SK-N-SH (cell line): ENCODE measurements at regions not wholly inside any gene's neighbourhood (a gene's known extent, or its start where the extent isn't known, plus 50 kb on each side); places are given as distances from the start of the nearest gene placed in this dataset.

ENCODE experiments used
- CTCF ChIA-PET: fragments of 300-600, 350-600 bp; formaldehyde crosslinking; extraction: SDS; loops from one replicate; lab custom pipeline; 2021; lab: Yijun Ruan, JAX
- POLR2A ChIA-PET: fragments of 350-600 bp; sonication (Branson Sonifier 250); formaldehyde crosslinking; extraction: SDS; loops from one replicate; lab custom pipeline; 2020; ENCODE audit warnings: antibody characterized with exemption, inconsistent platforms; lab: Yijun Ruan, JAX
- DNase-seq: peaks from one replicate; pipeline ENCODE4 v3.0.0; 2012
- H2AFZ ChIP-seq: fragments of 200-600 bp; sonication (generic); 2 replicates; pipeline ENCODE4 v1.8.1; 2016; ENCODE audit warnings: antibody characterized with exemption, mild to moderate bottlenecking, low read depth
- H3F3A ChIP-seq: fragments of 200-600 bp; sonication (generic); replicated peaks from 2 replicates; pipeline ENCODE3; 2016; ENCODE audit warnings: antibody characterized with exemption, mild to moderate bottlenecking; ENCODE audit not compliant: insufficient read depth
- H3K27ac ChIP-seq, 2 experiments: fragments of 200-500 bp in 1 of 2; fragments of 200-600 bp in 1 of 2; sonication (Bioruptor generic) in 1 of 2; sonication (generic), shearing (Covaris generic) in 1 of 2; 2 replicates each; pipeline versions ENCODE4 v1.5.1 to v1.6.1; 2014 to 2016; ENCODE audit warnings: low read depth in 2 of 2, inconsistent platforms in 1 of 2, low read length in 1 of 2, mild to moderate bottlenecking in 1 of 2, mixed read lengths in 1 of 2
- H3K27me3 ChIP-seq: fragments of 200-600 bp; sonication (generic), shearing (Covaris generic); 2 replicates; pipeline ENCODE4 v1.6.1; 2016; ENCODE audit warnings: mixed run types; ENCODE audit not compliant: insufficient read depth
- H3K36me3 ChIP-seq, 2 experiments: fragments of 200-500 bp in 1 of 2; fragments of 200-600 bp in 1 of 2; sonication (Bioruptor generic) in 1 of 2; sonication (generic) in 1 of 2; replicated peaks in 1 of 2; 2 replicates each; pipeline versions ENCODE3 to v1.5.1; 2014 to 2016; ENCODE audit warnings: low read length in 1 of 2, mild to moderate bottlenecking in 1 of 2; ENCODE audit not compliant: insufficient read depth in 2 of 2, control insufficient read depth in 1 of 2
- H3K4me1 ChIP-seq, 2 experiments: fragments of 200-500 bp in 1 of 2; fragments of 200-600 bp in 1 of 2; sonication (Bioruptor generic) in 1 of 2; sonication (generic), shearing (Covaris generic) in 1 of 2; 2 replicates each; pipeline versions ENCODE4 v1.5.1 to v1.6.1; 2014 to 2016; ENCODE audit warnings: low read depth in 1 of 2, low read length in 1 of 2, mixed run types in 1 of 2; ENCODE audit not compliant: insufficient read depth in 2 of 2, control insufficient read depth in 1 of 2
- H3K4me2 ChIP-seq: fragments of 200-600 bp; sonication (generic), shearing (Covaris generic); 2 replicates; pipeline ENCODE4 v1.6.1; 2017; ENCODE audit warnings: mixed run types
- H3K4me3 ChIP-seq, 2 experiments: fragments of 200-500 bp in 1 of 2; fragments of 200-600 bp in 1 of 2; sonication (Bioruptor generic) in 1 of 2; sonication (generic), shearing (Covaris generic) in 1 of 2; 2 replicates each; pipeline versions ENCODE4 v1.5.1 to v1.8.1; 2014 to 2016; ENCODE audit warnings: low read depth in 2 of 2, inconsistent platforms in 1 of 2, low read length in 1 of 2, mild to moderate bottlenecking in 1 of 2, mixed read lengths in 1 of 2, moderate library complexity in 1 of 2
- H3K79me2 ChIP-seq: fragments of 200-600 bp; sonication (generic); 2 replicates; pipeline ENCODE4 v1.8.1; 2017; ENCODE audit warnings: mild to moderate bottlenecking; ENCODE audit not compliant: insufficient read depth
- H3K9ac ChIP-seq: fragments of 200-600 bp; sonication (generic); 2 replicates; pipeline ENCODE4 v1.6.1; 2017; ENCODE audit warnings: mixed run types
- H3K9me2 ChIP-seq: fragments of 200-600 bp; sonication (generic); 2 replicates; pipeline ENCODE4 v1.6.1; 2017; ENCODE audit warnings: mixed run types
- H3K9me3 ChIP-seq: fragments of 200-600 bp; sonication (generic); 2 replicates; pipeline ENCODE4 v1.6.1; 2017; ENCODE audit warnings: mixed run types, mild to moderate bottlenecking, moderate library complexity
- H4K20me1 ChIP-seq: fragments of 200-600 bp; sonication (generic); 2 replicates; pipeline ENCODE4 v1.6.1; 2017; ENCODE audit warnings: mild to moderate bottlenecking, mixed run types; ENCODE audit not compliant: insufficient read depth
- CHD2 ChIP-seq: fragments of 150-350 bp; IDR thresholded peaks from 2 replicates; pipeline ENCODE4 v1.6.1; 2018; ENCODE audit warnings: low read length; ENCODE audit not compliant: partially characterized antibody
- ELF1 ChIP-seq: IDR thresholded peaks from 2 replicates; pipeline ENCODE4 v1.4.0; 2012
- FOXJ3 ChIP-seq: sonication (generic); formaldehyde crosslinking; IDR thresholded peaks from 2 replicates; pipeline ENCODE4 v1.5.1; 2020; ENCODE audit warnings: mild to moderate bottlenecking, missing genetic modification reagents
- JUND ChIP-seq: IDR thresholded peaks from 2 replicates; pipeline ENCODE4 v1.4.0; 2012
- NFIC ChIP-seq: IDR thresholded peaks from 2 replicates; pipeline ENCODE4 v1.4.0; 2012; ENCODE audit warnings: borderline replicate concordance
- POLR2AphosphoS5 ChIP-seq: IDR thresholded peaks from 2 replicates; pipeline ENCODE4 v1.6.1; 2012; ENCODE audit warnings: low read depth, low read length
- RFX5 ChIP-seq: IDR thresholded peaks from 2 replicates; pipeline ENCODE4 v1.6.1; 2012; ENCODE audit warnings: mild to moderate bottlenecking, improper control_type of control experiment, low read length
- RXRA ChIP-seq: IDR thresholded peaks from 2 replicates; pipeline ENCODE4 v1.4.0; 2012; ENCODE audit warnings: low read depth, mild to moderate bottlenecking, borderline replicate concordance
- SMC3 ChIP-seq: IDR thresholded peaks from 2 replicates; pipeline ENCODE4 v1.6.1; 2012; ENCODE audit warnings: low read depth, low read length, improper control_type of control experiment
- TCF12 ChIP-seq: IDR thresholded peaks from 2 replicates; pipeline ENCODE4 v1.4.0; 2012
- YY1 ChIP-seq: IDR thresholded peaks from 2 replicates; pipeline ENCODE4 v1.4.0; 2012; ENCODE audit warnings: low read depth, mild to moderate bottlenecking
- WGBS: methylation state at CpG from one replicate; pipeline ENCODE4 v1.1.6; 2017; ENCODE audit warnings: low lambda C conversion rate; 5-methylcytosine and 5-hydroxymethylcytosine counted together
- TF ChIP-seq, protein P1 (sequence below): fragments of 200-600 bp; sonication (generic); IDR thresholded peaks from 2 replicates; pipeline ENCODE4 v1.6.1; 2017; ENCODE audit warnings: antibody characterized with exemption, mild to moderate bottlenecking, moderate library complexity
- TF ChIP-seq, protein P2 (sequence below): IDR thresholded peaks from 2 replicates; pipeline ENCODE4 v1.4.0; 2012; ENCODE audit warnings: low read depth
- TF ChIP-seq, protein P3 (sequence below): fragments of 150-350 bp; IDR thresholded peaks from 2 replicates; pipeline ENCODE4 v1.6.1; 2016; ENCODE audit warnings: mild to moderate bottlenecking, low read depth, low read length
- TF ChIP-seq, protein P4 (sequence below): IDR thresholded peaks from 2 replicates; pipeline ENCODE4 v1.4.0; 2012; ENCODE audit warnings: low read depth, borderline replicate concordance
- TF ChIP-seq, protein P5 (sequence below): IDR thresholded peaks from 2 replicates; pipeline ENCODE4 v1.6.1; 2012; ENCODE audit warnings: mild to moderate bottlenecking, low read depth, low read length, moderate library complexity
- TF ChIP-seq, protein P6 (sequence below): IDR thresholded peaks from 2 replicates; pipeline ENCODE4; 2012

DNA sequence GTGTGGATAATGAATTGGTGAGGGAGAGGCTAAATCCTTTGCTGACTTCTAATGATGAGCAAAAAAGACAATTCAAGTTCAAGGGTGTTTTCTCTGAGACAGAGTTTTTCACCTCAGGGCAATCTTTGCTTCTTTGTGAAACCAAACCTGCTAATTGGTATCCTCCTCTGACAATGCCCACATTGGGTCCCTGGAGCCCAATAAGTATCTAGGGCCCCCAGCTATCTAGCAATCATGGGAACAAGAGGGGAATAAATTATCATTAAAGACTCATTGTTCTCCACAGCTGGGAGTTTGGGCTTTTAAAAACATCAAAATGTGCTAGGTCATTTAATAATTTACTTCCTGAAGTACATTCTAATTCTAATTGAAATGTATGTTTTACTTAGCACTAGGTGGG lies 227.3 kb downstream of the TMEM167A start:
- DNase-seq: no peak
- Histone ChIP-seq H3K4me3 (no peak overlapping the region), H3K4me2 (no peak overlapping the region), H3K9ac (no peak overlapping the region), H3K9me3 (no peaks in the 10 kb centered on the region), H4K20me1 (no peaks in the 10 kb centered on the region), H3F3A (no peaks in the 10 kb centered on the region), H3K27me3 (no peaks in the 10 kb centered on the region), H3K27ac (no peak overlapping the region), H3K36me3 (no peaks in the 10 kb centered on the region), H3K9me2 (no peaks in the 10 kb centered on the region), H2AFZ (no peak overlapping the region), H3K79me2 (no peaks in the 10 kb centered on the region), H3K4me1 (no peaks in the 10 kb centered on the region; a peak in 2 of 4 replicates)
- POLR2A ChIA-PET: no interaction called here
- CTCF ChIA-PET: no interaction called here
- TF ChIP-seq, protein P1, sequence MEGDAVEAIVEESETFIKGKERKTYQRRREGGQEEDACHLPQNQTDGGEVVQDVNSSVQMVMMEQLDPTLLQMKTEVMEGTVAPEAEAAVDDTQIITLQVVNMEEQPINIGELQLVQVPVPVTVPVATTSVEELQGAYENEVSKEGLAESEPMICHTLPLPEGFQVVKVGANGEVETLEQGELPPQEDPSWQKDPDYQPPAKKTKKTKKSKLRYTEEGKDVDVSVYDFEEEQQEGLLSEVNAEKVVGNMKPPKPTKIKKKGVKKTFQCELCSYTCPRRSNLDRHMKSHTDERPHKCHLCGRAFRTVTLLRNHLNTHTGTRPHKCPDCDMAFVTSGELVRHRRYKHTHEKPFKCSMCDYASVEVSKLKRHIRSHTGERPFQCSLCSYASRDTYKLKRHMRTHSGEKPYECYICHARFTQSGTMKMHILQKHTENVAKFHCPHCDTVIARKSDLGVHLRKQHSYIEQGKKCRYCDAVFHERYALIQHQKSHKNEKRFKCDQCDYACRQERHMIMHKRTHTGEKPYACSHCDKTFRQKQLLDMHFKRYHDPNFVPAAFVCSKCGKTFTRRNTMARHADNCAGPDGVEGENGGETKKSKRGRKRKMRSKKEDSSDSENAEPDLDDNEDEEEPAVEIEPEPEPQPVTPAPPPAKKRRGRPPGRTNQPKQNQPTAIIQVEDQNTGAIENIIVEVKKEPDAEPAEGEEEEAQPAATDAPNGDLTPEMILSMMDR: no peak
- TF ChIP-seq POLR2AphosphoS5: no peak

DNA sequence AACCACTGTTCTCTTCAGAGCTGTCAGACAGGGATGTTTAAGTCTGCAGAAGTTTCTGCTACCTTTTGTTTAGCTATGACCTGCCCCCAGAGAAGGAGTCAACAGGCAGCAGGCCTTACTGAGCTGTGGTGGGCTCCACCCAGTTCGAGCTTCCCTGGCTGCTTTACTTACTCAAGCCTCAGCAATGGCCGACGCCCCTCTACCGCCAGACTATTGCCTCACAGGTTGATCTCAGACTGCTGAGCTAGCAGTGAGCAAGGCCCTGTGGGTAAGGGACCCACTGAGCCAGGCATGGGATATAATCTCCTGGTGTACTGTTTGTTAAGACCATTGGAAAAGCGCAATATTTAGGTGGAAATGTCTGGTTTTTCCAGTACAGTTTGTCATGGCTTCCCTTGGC lies 229.6 kb downstream of the TMEM167A start:
- no peak overlapping the region for H3K4me2 ChIP-seq
- no peak overlapping the region for H3K9ac ChIP-seq
- H3K27me3 ChIP-seq: no peaks in the 10 kb centered on the region
- H3K9me2 ChIP-seq: no peaks in the 10 kb centered on the region
- no peaks in the 10 kb centered on the region for H3F3A ChIP-seq
- no peak overlapping the region for H3K27ac ChIP-seq
- H3K79me2 ChIP-seq: no peaks in the 10 kb centered on the region
- CTCF ChIA-PET: no interaction called here
- no peaks in the 10 kb centered on the region for H3K36me3 ChIP-seq
- POLR2A ChIA-PET: no interaction called here
- H3K9me3 ChIP-seq: no peaks in the 10 kb centered on the region
- DNase-seq: no peak
- no peaks in the 10 kb centered on the region; a peak in 2 of 4 replicates for H3K4me1 ChIP-seq
- no peak overlapping the region for H3K4me3 ChIP-seq
- WGBS: 73% methylated on average over 5 of the region's 5 CpGs
- H4K20me1 ChIP-seq: no peaks in the 10 kb centered on the region
- H2AFZ ChIP-seq: no peak overlapping the region
- TF ChIP-seq, protein P2, sequence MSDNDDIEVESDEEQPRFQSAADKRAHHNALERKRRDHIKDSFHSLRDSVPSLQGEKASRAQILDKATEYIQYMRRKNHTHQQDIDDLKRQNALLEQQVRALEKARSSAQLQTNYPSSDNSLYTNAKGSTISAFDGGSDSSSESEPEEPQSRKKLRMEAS: no peak
- TF ChIP-seq CHD2 (no peak), RXRA (no peak), NFIC (no peak), ELF1 (no peak), RFX5 (no peak), SMC3 (no peak), JUND (no peak), FOXJ3 (CRISPR knock-in tag) (no peak), YY1 (no peak), TCF12 (no peak)
- TF ChIP-seq, protein P3, sequence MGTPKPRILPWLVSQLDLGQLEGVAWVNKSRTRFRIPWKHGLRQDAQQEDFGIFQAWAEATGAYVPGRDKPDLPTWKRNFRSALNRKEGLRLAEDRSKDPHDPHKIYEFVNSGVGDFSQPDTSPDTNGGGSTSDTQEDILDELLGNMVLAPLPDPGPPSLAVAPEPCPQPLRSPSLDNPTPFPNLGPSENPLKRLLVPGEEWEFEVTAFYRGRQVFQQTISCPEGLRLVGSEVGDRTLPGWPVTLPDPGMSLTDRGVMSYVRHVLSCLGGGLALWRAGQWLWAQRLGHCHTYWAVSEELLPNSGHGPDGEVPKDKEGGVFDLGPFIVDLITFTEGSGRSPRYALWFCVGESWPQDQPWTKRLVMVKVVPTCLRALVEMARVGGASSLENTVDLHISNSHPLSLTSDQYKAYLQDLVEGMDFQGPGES: no peak
- TF ChIP-seq, protein P4, sequence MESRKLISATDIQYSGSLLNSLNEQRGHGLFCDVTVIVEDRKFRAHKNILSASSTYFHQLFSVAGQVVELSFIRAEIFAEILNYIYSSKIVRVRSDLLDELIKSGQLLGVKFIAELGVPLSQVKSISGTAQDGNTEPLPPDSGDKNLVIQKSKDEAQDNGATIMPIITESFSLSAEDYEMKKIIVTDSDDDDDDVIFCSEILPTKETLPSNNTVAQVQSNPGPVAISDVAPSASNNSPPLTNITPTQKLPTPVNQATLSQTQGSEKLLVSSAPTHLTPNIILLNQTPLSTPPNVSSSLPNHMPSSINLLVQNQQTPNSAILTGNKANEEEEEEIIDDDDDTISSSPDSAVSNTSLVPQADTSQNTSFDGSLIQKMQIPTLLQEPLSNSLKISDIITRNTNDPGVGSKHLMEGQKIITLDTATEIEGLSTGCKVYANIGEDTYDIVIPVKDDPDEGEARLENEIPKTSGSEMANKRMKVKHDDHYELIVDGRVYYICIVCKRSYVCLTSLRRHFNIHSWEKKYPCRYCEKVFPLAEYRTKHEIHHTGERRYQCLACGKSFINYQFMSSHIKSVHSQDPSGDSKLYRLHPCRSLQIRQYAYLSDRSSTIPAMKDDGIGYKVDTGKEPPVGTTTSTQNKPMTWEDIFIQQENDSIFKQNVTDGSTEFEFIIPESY: no peak
- TF ChIP-seq, protein P5, sequence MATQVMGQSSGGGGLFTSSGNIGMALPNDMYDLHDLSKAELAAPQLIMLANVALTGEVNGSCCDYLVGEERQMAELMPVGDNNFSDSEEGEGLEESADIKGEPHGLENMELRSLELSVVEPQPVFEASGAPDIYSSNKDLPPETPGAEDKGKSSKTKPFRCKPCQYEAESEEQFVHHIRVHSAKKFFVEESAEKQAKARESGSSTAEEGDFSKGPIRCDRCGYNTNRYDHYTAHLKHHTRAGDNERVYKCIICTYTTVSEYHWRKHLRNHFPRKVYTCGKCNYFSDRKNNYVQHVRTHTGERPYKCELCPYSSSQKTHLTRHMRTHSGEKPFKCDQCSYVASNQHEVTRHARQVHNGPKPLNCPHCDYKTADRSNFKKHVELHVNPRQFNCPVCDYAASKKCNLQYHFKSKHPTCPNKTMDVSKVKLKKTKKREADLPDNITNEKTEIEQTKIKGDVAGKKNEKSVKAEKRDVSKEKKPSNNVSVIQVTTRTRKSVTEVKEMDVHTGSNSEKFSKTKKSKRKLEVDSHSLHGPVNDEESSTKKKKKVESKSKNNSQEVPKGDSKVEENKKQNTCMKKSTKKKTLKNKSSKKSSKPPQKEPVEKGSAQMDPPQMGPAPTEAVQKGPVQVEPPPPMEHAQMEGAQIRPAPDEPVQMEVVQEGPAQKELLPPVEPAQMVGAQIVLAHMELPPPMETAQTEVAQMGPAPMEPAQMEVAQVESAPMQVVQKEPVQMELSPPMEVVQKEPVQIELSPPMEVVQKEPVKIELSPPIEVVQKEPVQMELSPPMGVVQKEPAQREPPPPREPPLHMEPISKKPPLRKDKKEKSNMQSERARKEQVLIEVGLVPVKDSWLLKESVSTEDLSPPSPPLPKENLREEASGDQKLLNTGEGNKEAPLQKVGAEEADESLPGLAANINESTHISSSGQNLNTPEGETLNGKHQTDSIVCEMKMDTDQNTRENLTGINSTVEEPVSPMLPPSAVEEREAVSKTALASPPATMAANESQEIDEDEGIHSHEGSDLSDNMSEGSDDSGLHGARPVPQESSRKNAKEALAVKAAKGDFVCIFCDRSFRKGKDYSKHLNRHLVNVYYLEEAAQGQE: no peak
- TF ChIP-seq, protein P6, sequence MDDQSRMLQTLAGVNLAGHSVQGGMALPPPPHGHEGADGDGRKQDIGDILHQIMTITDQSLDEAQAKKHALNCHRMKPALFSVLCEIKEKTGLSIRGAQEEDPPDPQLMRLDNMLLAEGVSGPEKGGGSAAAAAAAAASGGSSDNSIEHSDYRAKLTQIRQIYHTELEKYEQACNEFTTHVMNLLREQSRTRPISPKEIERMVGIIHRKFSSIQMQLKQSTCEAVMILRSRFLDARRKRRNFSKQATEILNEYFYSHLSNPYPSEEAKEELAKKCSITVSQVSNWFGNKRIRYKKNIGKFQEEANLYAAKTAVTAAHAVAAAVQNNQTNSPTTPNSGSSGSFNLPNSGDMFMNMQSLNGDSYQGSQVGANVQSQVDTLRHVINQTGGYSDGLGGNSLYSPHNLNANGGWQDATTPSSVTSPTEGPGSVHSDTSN: no peak
- TF ChIP-seq, protein P1: no peak
